ENCODE measurements at regions not wholly inside any gene's neighbourhood (a gene's known extent, or its start where the extent isn't known, plus 50 kb on each side); places are given as distances from the start of the nearest gene placed in this dataset.

DNA sequence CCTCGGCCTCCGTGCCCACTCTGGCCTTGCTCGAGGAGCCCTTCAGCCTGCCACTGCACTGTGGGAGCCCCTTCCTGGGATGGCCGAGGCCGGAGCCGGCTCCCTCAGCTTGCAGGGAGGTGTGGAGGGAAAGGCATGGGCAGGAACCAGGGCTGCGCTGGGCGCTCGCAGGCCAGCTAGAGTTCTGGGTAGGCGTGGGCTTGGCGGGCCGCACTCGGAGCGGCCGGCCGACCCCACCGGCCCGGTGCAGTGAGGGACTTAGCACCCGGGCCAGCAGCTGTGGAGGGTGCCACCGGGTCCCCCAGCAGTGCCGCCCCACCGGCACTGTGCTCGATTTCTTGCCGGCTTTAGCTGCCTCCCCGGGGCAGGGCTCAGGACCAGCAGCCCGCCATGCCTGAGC lies 101.0 kb upstream of the IRX5 start:
- Histone ChIP-seq H3K36me3 (ENCODE audit: insufficient read depth) (no peaks in the 10 kb centered on the region), H3K4me1 (ENCODE audit: insufficient read depth) (no peaks in the 10 kb centered on the region), H3K27ac (ENCODE audit: low read depth) (no peak overlapping the region), H3K4me3 (ENCODE audit: low read depth, low read length) (no peak overlapping the region)
- 98% methylated on average over 26 of the region's 26 CpGs for whole genome bisulfite sequencing
- no peak for DNase-seq (ENCODE audit: extremely low spot score)

DNA sequence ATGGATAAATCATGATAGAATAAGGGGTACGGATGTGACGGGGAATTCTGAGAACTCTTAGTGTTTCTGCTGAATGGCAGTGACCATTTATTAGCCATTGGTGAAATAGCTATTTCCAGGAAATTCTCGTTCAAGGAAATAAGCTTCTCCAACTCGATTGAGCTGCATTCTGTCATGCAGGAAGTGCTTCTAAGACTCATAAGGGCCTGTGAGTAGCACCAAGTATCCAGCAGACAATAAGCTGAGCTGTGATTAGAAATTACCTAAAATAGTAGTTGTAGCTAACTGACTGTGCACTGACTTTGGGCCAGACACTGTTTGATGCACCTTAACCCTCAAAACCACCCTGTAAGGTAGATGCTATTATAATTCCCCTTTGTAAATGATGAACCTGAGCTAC lies 107.8 kb upstream of the IRX5 start:
- Histone ChIP-seq H3K4me1 (ENCODE audit: insufficient read depth) (no peaks in the 10 kb centered on the region), H3K36me3 (ENCODE audit: insufficient read depth) (no peaks in the 10 kb centered on the region), H3K27ac (ENCODE audit: low read depth) (no peak overlapping the region), H3K4me3 (ENCODE audit: low read depth, low read length) (no peak overlapping the region)
- 57% methylated on average over 4 of the region's 4 CpGs for WGBS
- no peak for DNase-seq (ENCODE audit: extremely low spot score)

DNA sequence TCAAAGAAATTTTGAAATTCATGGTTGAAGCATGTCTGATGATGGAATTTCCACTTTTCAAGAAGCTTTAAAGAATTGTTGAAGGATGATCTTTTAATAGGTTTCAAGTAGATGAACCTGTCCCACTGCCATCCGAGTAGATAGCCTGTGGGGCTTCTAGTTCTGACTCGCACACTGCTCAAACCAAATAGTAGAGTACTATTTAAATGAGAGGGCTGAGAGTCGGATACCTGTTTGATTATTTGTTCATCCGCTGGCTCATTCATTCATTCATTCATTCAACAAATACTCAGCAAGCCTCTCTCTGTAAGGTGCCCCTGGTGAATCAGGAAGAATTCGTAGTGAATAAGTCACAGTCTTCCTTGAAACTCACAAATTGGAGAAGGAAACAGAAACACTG lies 108.2 kb upstream of the IRX5 start:
- Histone ChIP-seq H3K4me1 (ENCODE audit: insufficient read depth) (no peaks in the 10 kb centered on the region), H3K36me3 (ENCODE audit: insufficient read depth) (no peaks in the 10 kb centered on the region), H3K27ac (ENCODE audit: low read depth) (no peak overlapping the region), H3K4me3 (ENCODE audit: low read depth, low read length) (no peak overlapping the region)
- WGBS: 82% methylated on average over 5 of the region's 5 CpGs
- DNase-seq (ENCODE audit: extremely low spot score): no peak

DNA sequence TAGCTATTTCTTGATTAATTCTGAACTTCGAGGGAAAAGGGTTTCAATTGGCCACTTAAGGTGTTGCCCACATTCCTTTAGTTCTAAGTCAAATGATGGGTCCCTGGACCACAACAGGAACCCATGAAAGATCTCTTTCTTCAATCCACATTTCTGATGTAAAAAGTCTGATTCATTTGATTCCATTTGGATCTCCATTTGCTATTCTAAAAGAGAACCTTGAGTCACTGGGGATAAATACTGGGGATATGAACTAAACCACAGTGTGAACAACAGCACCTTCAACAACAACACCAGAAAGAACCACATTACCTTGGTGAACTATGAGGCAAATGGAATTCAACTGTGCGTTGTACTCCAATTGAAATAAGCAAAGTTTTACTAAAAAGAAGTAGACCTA lies 108.9 kb upstream of the IRX5 start:
- DNase-seq (ENCODE audit: extremely low spot score): no peak
- no peaks in the 10 kb centered on the region for H3K4me1 ChIP-seq (ENCODE audit: insufficient read depth)
- no peaks in the 10 kb centered on the region for H3K36me3 ChIP-seq (ENCODE audit: insufficient read depth)
- H3K4me3 ChIP-seq (ENCODE audit: low read depth, low read length): no peak overlapping the region
- 76% methylated on average over 2 of the region's 2 CpGs for WGBS
- H3K27ac ChIP-seq (ENCODE audit: low read depth): no peak overlapping the region

DNA sequence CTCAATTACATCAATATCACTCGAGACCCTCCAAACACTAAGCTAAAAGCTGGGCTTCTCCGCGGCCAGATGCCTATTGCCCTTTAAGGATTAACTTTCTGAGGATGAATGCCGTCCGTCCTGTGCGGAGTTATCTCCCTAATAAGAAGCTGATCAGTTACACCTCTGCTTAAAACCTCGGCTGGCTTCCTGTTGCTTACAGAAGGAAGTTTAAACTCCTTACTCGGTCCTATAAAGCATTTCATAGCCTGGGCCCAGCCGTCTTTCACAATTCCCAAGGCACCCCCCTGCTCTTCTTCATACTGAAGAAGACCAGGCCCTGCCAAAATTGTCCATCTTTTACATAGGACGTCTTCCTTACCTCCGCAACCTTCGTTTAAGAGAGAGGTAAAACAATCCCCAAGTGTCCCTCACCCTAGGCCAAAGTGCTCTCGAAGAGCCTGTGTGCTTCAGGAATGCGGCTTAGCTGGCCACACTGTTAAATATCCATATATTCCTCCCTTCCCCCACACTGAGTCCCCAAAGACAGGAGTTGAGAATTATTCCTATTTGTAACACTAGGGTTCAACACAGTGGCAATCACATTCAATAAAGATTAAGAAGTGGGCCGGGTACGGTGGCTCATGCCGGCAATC lies 112.6 kb upstream of the IRX5 start:
- Histone ChIP-seq H3K27ac (ENCODE audit: low read depth) (no peak overlapping the region), H3K36me3 (ENCODE audit: insufficient read depth) (no peaks in the 10 kb centered on the region), H3K4me1 (ENCODE audit: insufficient read depth) (no peaks in the 10 kb centered on the region), H3K4me3 (ENCODE audit: low read depth, low read length) (no peak overlapping the region)
- DNase-seq (ENCODE audit: extremely low spot score): no peak
- WGBS: 51% methylated on average over 17 of the region's 17 CpGs

DNA sequence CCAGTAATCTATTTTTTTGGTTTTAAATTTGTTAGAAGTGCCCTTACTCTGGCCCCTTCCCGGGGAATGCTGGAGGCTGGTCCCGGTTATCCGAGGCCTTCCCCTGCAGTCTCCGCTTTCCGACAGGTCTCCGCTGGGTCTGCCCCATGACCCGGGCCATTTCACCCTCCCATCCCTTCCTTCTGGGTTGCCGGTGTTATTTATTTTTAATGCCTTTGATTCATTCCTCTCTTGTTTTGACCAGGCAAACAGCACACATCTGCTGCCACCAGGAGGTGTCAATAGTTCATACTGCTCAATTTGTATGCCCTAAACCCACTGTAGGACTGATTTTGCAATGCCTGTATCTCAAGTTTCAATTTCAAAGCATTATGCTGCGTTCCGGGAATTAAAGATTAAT lies 113.2 kb upstream of the IRX5 start:
- 48% methylated on average over 10 of the region's 10 CpGs for WGBS
- Histone ChIP-seq H3K4me3 (ENCODE audit: low read depth, low read length) (no peak overlapping the region), H3K4me1 (ENCODE audit: insufficient read depth) (no peaks in the 10 kb centered on the region), H3K36me3 (ENCODE audit: insufficient read depth) (no peaks in the 10 kb centered on the region), H3K27ac (ENCODE audit: low read depth) (no peak overlapping the region)
- no peak for DNase-seq (ENCODE audit: extremely low spot score)

DNA sequence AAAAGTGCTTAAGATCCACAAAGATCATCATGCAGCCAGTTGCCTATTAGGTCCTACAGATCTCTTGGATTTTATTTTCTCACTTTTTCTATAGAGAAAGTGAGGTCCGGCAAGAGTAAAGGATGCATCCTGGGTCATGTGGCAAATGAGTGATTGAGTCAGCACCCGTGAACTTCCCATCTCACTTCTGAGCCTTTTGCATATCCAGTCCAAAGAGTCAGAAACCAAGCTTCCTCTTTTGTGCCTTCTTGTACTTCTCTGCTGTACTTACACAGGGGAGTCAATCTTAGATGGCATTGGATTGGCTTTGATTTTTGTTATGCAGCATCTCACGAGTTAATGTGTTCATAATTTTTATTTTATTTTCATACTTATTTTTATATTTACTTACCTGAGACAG lies 114.2 kb upstream of the IRX5 start:
- no peak for DNase-seq (ENCODE audit: extremely low spot score)
- 63% methylated on average over 3 of the region's 3 CpGs for WGBS
- no peaks in the 10 kb centered on the region for H3K36me3 ChIP-seq (ENCODE audit: insufficient read depth)
- H3K27ac ChIP-seq (ENCODE audit: low read depth): no peak overlapping the region
- H3K4me3 ChIP-seq (ENCODE audit: low read depth, low read length): no peak overlapping the region
- H3K4me1 ChIP-seq (ENCODE audit: insufficient read depth): no peaks in the 10 kb centered on the region

DNA sequence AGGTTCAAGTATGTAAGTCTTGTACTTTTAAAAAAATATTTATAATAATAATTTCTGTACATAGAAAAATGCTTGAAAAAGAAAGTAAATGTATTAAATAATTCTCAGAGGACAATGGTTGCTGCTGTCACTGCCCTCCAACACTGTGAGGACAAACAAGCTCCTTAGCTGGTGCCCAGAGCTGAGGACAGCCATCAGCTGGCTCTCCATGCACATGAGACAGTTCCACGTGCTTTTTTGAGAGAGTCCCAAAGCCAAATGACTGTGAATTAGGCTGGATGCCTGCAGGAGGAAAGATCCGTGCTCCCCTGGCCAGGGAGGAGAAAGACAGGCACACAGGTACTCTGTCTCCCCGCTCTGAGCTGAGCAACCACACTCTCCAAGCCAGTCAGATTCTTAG lies 115.5 kb upstream of the IRX5 start:
- Histone ChIP-seq H3K4me1 (ENCODE audit: insufficient read depth) (no peaks in the 10 kb centered on the region), H3K27ac (ENCODE audit: low read depth) (no peak overlapping the region), H3K36me3 (ENCODE audit: insufficient read depth) (no peaks in the 10 kb centered on the region), H3K4me3 (ENCODE audit: low read depth, low read length) (no peak overlapping the region)
- no peak for DNase-seq (ENCODE audit: extremely low spot score)
- WGBS: 71% methylated on average over 3 of the region's 3 CpGs

DNA sequence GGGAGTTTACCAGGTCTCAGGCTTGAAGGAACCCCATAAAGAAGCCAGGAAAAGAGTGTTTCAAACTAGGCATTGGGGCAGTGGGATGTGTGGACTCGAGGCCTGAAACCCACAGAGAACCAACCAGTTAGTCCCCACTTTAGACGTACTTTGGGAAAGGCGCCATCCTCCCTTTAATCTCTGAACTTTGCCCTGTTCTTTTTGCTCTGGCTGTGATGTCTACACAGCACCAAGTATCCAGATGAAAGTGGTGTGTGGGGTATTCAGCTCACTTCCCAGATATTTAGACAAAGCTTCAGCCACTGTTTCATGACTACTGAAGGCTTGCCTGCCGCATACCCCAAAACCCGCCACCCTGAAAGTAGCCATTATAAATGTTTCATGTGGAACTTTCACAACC lies 116.9 kb upstream of the IRX5 start:
- Histone ChIP-seq H3K4me1 (ENCODE audit: insufficient read depth) (no peaks in the 10 kb centered on the region), H3K27ac (ENCODE audit: low read depth) (no peak overlapping the region), H3K36me3 (ENCODE audit: insufficient read depth) (no peaks in the 10 kb centered on the region), H3K4me3 (ENCODE audit: low read depth, low read length) (no peak overlapping the region)
- WGBS: 85% methylated on average over 5 of the region's 5 CpGs
- DNase-seq (ENCODE audit: extremely low spot score): no peak

DNA sequence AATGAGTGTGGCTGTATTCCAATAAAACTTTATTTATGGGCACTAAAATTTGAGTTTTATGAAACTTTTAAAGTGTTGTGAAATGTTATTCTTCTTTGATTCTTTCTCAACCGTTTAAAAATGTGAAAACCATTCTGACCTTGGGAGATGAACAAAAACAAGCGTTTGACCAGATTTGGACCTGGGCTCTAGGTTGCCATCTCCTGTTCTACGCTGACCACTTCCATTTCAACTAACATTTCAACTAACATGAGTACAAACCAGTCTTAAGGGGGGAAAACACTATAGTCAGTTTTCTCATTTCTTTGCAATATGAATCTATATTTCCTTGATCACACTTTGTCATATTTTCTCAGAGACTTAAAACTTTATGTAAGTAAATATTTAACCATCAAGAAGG lies 118.4 kb upstream of the IRX5 start:
- 36% methylated on average over 3 of the region's 3 CpGs for WGBS
- Histone ChIP-seq H3K36me3 (ENCODE audit: insufficient read depth) (no peaks in the 10 kb centered on the region), H3K27ac (ENCODE audit: low read depth) (no peak overlapping the region), H3K4me3 (ENCODE audit: low read depth, low read length) (no peak overlapping the region), H3K4me1 (ENCODE audit: insufficient read depth) (no peaks in the 10 kb centered on the region)
- no peak for DNase-seq (ENCODE audit: extremely low spot score)

DNA sequence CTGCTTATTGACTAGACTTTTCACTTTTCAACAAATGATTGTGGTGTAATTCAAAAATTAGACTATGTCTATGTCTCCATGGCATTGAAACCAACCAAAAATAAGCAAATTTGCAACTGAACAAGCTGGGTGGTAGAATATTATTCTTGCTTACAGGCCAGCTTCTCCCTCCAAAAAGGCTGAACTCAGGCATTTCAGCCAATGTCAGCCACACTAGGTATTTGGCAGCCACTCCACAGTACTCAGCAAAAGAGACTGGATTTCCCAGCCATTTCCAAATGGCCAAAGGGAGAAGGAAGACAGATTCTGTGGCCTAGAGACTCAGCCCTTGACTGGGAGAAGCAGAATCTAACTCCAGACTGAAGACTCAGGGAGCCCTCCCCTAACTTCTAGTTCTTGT lies 121.8 kb upstream of the IRX5 start:
- H3K4me1 ChIP-seq (ENCODE audit: insufficient read depth): no peaks in the 10 kb centered on the region
- no peak overlapping the region for H3K4me3 ChIP-seq (ENCODE audit: low read depth, low read length)
- no peaks in the 10 kb centered on the region for H3K36me3 ChIP-seq (ENCODE audit: insufficient read depth)
- no peak overlapping the region for H3K27ac ChIP-seq (ENCODE audit: low read depth)
- no peak for DNase-seq (ENCODE audit: extremely low spot score)

DNA sequence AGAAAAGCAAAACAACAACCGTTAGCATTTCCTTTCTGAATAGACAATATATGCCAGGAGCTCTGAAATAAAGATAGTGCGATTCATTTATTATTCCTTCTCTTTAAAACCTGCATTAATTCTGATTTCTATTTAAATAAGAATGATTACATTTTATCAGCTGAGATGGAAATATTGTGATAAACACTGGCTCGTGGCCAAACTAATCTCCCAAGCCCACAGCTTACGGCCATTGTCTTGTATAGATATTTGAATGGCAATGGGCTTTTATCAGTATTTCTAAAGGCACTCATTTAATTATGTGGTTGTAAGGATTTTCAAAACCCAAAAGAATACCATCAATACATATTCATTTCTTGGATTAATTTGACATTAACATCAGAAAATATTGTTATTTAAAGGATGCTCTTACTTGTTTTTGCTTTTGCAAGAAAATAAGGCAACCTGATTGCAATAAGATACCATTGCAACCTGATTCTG lies 123.7 kb upstream of the IRX5 start:
- H3K4me3 ChIP-seq (ENCODE audit: low read depth, low read length): no peak overlapping the region
- no peaks in the 10 kb centered on the region for H3K4me1 ChIP-seq (ENCODE audit: insufficient read depth)
- no peak for DNase-seq (ENCODE audit: extremely low spot score)
- no peak overlapping the region for H3K27ac ChIP-seq (ENCODE audit: low read depth)
- WGBS: 43% methylated on average over 4 of the region's 4 CpGs
- H3K36me3 ChIP-seq (ENCODE audit: insufficient read depth): no peaks in the 10 kb centered on the region

DNA sequence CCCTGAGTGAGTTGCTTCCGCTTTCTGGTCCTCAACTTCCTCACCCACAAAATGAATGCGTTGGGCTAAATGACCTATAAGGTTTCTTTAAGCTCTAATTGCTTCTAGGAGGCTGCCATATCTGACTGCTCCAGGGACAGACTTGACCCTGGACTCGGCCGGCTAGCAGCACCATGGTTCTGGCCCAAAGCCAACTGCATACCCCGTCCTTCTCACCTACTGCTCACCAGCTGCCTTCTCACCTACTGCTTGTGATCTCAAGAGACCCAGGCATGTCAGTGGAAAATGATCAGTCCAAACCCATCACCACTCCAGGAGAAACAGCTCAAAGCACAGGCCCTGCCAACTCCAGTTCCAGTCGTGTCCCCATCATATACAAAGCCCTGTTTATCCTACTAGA lies 124.3 kb upstream of the IRX5 start:
- Histone ChIP-seq H3K27ac (ENCODE audit: low read depth) (no peak overlapping the region), H3K4me1 (ENCODE audit: insufficient read depth) (no peaks in the 10 kb centered on the region), H3K36me3 (ENCODE audit: insufficient read depth) (no peaks in the 10 kb centered on the region), H3K4me3 (ENCODE audit: low read depth, low read length) (no peak overlapping the region)
- WGBS: 63% methylated on average over 6 of the region's 6 CpGs
- no peak for DNase-seq (ENCODE audit: extremely low spot score)

DNA sequence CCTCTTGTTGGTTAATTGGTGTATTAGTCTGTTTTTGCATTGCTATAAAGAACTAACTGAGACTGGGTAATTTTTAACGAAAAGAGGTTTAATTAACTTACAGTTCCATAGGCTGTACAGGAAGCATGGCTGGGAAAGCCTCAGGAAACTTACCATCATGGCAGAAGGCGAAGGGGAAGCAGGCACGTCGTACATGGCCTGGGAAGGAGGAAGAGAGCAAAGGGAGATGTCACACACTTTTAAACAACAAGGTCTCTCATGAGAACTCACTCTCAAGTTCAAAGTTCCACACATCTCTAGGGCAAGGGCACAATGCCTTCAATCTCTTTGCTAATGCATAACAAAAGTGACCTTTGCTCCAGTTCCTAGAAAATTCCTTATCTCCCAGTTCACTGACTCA lies 125.0 kb upstream of the IRX5 start:
- DNase-seq (ENCODE audit: extremely low spot score): no peak

More for the DNA sequence above, 125.0 kb upstream of the IRX5 start:
- H3K4me3 ChIP-seq (ENCODE audit: low read depth, low read length): no peak overlapping the region
- WGBS: 86% methylated on average over 4 of the region's 4 CpGs
- no peaks in the 10 kb centered on the region for H3K4me1 ChIP-seq (ENCODE audit: insufficient read depth)
- H3K27ac ChIP-seq (ENCODE audit: low read depth): no peak overlapping the region
- no peaks in the 10 kb centered on the region for H3K36me3 ChIP-seq (ENCODE audit: insufficient read depth)
